GM10248 (cell line): ENCODE measurements at regions not wholly inside any gene's neighbourhood (a gene's known extent, or its start where the extent isn't known, plus 50 kb on each side); places are given as distances from the start of the nearest gene placed in this dataset.
"Not testable (repeated sequence)": the region's sequence is repeated elsewhere in the genome, so short reads cannot be mapped to it uniquely, and the experiment has no call there.

ENCODE experiments used
- CTCF ChIA-PET: fragments of 300-600 bp; sonication (Branson Sonifier 250); formaldehyde crosslinking; extraction: SDS; loops from one replicate; lab custom pipeline; 2021; ENCODE audit warnings: antibody characterized with exemption; lab: Yijun Ruan, JAX
- POLR2A ChIA-PET: fragments of 350-650 bp; sonication (Branson Sonifier 250); formaldehyde crosslinking; extraction: SDS; loops from one replicate; lab custom pipeline; 2020; ENCODE audit warnings: antibody characterized with exemption; lab: Yijun Ruan, JAX
- DNase-seq: peaks from one replicate; pipeline ENCODE4 v3.0.0; 2012; ENCODE audit errors: extremely low spot score
- TF ChIP-seq, protein P1 (sequence below): IDR thresholded peaks from 2 replicates; pipeline ENCODE4 v1.5.1; 2012; ENCODE audit warnings: mild to moderate bottlenecking, low read depth; ENCODE audit errors: extremely low read depth, missing control alignments, control extremely low read depth

DNA sequence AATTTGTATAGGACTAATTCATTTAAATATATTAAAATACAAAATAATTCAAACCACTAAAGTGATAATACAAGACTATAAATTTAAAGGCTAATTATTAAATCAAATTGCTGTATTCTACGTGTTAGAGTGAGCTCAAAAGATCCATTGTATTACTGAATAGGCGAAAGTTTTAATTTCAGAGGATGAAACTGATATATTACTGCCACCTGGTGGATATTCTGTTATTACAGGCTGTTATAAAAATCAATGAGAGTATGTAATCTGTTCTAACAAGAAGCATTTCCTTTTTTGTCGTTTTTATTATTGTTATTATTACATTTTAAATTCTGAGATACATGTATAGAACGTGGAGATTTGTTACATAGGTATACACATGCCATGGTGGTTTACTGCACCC, 1239.6 kb upstream of the USP9Y start:
- TF ChIP-seq, protein P1, sequence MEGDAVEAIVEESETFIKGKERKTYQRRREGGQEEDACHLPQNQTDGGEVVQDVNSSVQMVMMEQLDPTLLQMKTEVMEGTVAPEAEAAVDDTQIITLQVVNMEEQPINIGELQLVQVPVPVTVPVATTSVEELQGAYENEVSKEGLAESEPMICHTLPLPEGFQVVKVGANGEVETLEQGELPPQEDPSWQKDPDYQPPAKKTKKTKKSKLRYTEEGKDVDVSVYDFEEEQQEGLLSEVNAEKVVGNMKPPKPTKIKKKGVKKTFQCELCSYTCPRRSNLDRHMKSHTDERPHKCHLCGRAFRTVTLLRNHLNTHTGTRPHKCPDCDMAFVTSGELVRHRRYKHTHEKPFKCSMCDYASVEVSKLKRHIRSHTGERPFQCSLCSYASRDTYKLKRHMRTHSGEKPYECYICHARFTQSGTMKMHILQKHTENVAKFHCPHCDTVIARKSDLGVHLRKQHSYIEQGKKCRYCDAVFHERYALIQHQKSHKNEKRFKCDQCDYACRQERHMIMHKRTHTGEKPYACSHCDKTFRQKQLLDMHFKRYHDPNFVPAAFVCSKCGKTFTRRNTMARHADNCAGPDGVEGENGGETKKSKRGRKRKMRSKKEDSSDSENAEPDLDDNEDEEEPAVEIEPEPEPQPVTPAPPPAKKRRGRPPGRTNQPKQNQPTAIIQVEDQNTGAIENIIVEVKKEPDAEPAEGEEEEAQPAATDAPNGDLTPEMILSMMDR: peak; percentile 19
- CTCF ChIA-PET, POLR2A ChIA-PET, DNase-seq: not testable (repeated sequence)

DNA sequence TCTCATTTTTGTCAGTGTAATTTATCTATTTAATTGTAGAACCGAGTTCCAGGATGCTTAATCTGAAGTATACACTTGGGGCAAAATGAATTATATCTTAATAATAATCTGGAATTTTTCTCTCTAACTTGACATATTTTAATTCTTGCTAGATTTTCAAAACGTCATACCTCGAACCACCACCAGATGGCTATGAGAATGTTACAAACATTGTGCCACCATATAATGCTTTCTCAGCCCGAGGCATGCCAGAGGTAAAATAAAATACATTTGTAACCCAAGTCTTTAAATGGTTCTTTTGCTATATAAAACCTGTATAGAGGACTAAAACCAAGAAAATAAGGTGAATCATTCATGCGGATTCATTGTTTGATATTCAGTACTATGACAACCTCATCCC, 1234.3 kb upstream of the USP9Y start:
- DNase-seq, POLR2A ChIA-PET, CTCF ChIA-PET: not testable (repeated sequence)
